B cell (primary cell): ENCODE measurements at regions not wholly inside any gene's neighbourhood (a gene's known extent, or its start where the extent isn't known, plus 50 kb on each side); places are given as distances from the start of the nearest gene placed in this dataset.

ENCODE experiments used
- CTCF ChIP-seq: fragments of 200-600 bp; IDR thresholded peaks from one replicate; pipeline ENCODE4 v1.8.0; 2022; ENCODE audit warnings: antibody characterized with exemption, mild to moderate bottlenecking
- EZH2 ChIP-seq: IDR thresholded peaks from 2 replicates; pipeline ENCODE4 v1.6.1; 2012; ENCODE audit warnings: borderline replicate concordance, low read depth, mild to moderate bottlenecking, moderate library complexity, low read length; ENCODE audit not compliant: insufficient read depth, poor library complexity, severe bottlenecking

DNA sequence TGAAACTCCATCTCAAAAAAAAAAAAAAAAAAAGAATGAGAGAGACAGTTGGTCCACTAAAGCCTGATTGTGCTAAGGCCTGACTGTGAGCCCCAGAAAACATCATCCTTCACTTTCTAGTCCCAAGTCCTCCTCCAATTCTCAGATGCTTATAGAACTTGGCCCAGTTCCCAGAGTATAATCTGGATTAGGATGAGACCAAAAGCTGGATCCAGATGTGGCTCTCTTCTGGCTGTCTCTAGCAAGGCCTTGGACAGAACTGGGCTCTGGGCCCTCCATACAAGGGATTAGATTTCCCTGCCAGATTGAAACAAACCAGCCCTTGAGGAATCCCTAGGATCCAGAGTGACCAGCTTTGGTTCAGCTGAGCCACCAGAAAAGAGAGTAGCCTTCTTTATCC is 98.4 kb upstream of the ZNF366 start:
- TF ChIP-seq CTCF (no peak), EZH2 (no peak)
